ENCODE measurements at regions not wholly inside any gene's neighbourhood (a gene's known extent, or its start where the extent isn't known, plus 50 kb on each side); places are given as distances from the start of the nearest gene placed in this dataset.
"Not testable (repeated sequence)": the region's sequence is repeated elsewhere in the genome, so short reads cannot be mapped to it uniquely, and the experiment has no call there.

GRCh38 chr5:85994653-85995052 is 623.1 kb upstream of the COX7C start:
- not testable (repeated sequence) for TF ChIP-seq CTCF (IDR thresholded peaks at IDR 0.05 in 8 of 11, conservative IDR thresholded peaks at IDR 0.05 in 3 of 11); POLR2A (IDR thresholded peaks at IDR 0.05)
